Umbilical cord (tissue), 1 donor: ENCODE measurements at regions not wholly inside any gene's neighbourhood (a gene's known extent, or its start where the extent isn't known, plus 50 kb on each side); places are given as distances from the start of the nearest gene placed in this dataset.

Source experiments
- DNase-seq: peaks from one replicate; pipeline ENCODE4 v3.0.0-alpha.2; 2015; ENCODE audit warnings: low spot score

DNA sequence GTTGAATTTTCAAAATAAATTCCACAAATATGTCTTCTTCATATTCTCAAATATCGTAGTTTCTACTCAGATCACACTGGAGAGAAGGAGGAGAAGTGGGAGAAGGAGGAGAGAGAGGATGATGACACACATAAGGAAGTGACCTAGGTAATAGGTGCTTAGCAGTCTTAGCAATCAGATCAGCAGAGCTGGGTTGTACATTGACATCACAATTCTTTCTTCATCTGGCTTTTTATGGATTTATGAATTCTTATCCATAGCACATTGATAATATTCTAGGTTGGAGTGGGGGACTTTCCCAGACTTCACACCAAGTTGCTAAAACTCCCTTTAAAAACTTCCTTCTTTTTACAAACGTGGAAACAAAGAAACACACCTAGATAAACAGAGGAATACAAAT lies 86.9 kb downstream of the FGF9 start:
- DNase-seq, result no peak

- DNase-seq, result no peak
These were observed 87.6 kb downstream of the FGF9 start for GRCh38 chr13:21758441-21758840.

- DNase-seq, result no peak
These were observed 88.6 kb downstream of the FGF9 start for GRCh38 chr13:21759463-21759862.

DNA sequence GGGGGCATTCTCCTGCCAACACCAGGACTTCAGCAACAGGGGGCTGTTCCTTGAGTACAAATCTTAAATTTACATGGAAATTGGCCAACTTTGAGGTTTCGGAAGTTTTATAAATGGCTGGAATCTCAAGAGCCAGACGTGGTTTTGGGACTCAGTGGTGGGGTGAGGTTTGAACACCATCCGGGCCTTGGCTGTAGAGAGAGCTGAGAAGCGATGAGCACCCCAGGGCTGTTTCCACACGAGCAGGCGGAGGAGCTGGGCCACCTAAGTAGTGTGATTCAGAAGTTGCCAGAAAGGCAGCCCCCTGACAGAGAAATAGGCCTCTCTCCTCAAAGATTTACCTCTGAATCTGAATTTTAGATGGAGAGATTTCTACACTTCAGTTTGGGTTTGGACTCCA lies 89.0 kb downstream of the FGF9 start:
- no peak for DNase-seq

DNA sequence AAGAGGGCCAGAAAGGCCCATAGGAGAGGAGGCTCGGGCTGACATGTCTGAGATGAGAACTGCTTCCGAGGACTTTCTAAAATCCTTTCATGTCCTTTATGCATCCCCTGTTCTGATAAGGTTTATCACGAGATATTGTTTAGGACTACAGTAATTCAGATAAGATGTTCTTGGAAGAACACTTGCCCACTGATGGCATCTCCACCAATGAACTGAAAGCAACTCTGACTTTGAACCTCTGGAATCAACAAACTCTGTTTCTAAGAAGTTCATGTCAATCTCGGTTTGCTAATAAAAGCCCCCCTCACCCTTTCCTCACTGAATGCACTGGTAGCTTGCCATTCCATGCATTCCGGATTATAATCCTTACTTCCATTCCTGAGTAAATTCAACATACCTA lies 90.9 kb downstream of the FGF9 start:
- no peak for DNase-seq

GRCh38 chr13:21762512-21762911 lies 91.6 kb downstream of the FGF9 start:
- DNase-seq, result no peak

- no peak for DNase-seq
These were observed 96.2 kb downstream of the FGF9 start for GRCh38 chr13:21767032-21767431.

GRCh38 chr13:21771075-21771474 lies 100.2 kb downstream of the FGF9 start:
- DNase-seq, result no peak

GRCh38 chr13:21777166-21777565 lies 106.3 kb downstream of the FGF9 start:
- peak; percentile 27 for DNase-seq

DNA sequence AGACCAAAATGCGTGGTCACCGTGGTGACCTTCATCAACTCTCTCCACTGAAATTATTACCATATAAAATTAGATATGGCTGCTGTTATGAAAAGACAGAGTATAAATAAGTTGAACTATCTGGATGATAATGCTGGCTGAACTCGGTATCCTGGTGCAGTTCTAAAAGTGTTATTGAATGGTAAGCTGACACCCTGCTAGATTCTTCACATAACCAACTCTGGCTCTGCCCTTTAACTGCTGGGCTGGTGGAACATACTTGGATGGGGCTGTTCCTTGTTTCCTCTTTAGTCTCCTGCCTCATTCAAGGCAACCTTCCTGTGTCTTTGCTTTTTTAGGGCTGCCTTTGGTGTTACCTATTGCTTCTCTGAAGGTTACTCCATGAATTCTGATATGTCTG lies 106.9 kb downstream of the FGF9 start:
- DNase-seq, result no peak

DNA sequence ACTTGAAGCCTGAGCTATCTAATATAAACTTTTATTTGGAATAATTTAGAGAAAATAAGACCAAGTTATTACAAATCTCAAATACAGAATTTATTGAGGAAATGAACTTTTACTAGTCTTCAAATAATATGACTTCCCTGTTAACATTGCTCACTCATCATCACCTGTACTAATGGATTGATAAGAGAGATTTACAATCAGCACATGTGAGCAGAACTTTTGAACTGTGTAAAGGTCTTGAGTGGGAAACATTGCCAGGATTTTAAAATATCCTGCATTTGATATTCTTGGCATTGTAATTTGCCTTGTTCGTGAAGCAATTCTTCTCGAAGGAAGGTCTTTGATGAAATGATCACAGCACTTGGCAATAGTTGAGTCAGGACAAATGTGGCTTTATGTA lies 111.9 kb downstream of the FGF9 start:
- DNase-seq, result no peak

DNA sequence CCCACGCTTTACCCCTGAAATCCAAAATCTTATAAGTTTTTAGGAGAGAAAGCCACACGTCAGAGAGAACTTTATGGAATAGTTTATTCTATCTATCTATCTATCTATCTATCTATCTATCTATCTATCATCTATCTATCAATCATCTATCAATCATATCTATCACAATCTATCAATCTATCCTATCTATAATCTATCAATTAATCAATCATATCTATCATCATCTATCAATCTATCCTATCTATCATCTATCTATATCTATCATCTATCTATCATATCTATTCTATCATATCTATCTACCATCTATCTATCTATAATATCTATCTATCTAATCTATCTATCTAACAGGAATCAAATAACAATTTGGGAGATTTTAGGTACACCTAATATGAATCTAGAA lies 115.1 kb downstream of the FGF9 start:
- no peak for DNase-seq

DNA sequence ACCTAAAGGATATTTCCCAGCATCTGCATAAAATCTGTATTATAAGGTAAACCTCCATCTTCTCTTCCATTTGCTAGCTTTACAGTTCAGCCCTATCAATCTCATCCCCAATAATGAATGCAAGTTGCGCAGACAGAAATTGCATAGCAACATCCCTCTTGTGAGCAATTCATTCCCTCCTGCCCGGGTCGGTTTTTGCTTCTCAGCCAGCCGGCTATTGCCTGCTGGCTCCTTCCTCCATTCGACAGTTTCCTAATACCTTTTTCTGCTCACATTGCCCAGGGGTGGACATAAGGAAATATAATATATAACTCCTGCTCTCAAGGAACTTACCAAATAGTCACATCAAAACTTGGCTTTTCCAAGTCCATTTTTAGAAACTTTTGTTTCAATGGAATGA lies 125.2 kb downstream of the FGF9 start:
- no peak for DNase-seq

DNA sequence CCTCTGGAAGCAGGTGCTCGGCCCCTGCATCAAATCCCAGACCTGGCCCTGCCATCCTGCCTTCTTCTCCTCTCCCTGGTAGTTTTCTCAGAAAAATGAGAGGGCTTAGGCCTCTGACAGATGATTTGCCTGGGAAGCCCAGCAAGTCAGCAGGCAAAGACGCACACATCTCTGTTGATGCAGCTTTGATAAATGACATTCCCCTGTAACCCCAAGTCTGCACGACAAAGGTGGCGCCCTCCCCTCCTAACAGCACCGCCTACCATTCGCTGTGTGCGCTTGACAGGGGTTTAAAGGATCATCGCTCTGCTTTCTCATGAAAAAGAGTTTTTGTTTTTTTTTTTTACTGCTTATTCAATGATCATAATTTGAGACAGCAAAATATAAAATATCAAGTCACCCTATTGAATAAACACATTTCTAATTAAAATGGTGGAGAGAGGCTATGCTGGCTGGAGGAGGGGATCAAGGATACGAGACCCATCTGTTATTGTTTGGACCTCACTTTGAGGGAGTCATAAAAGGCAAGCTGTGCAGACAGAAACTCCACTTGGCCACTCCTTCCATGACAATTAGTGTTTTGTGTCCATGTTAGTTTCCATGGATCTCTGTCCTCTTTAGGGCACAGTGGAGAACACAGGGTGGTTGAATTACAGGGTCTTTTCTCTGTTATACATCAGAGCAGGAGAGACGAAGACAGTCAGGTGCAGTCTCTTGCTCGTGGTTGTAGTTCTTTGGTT lies 126.1 kb downstream of the FGF9 start:
- DNase-seq, result no peak

DNA sequence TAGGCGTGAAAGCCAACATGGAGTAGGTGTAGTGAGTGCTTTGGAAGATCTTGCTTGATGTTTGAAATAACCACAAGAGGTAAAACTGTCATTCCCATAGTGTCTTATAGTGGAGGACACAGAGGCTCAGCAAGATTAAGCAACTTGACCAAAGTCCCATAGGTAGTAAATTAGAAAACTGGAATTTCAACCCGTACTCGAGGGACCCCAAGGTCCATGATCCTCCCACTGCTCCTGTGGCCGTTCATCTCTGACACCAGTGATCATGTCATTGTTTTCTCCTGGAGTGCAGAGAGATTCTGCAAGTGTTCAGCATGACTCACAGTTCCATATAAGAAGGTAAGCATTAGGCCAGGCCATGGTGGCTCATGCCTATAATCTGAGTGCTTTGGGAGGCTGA lies 126.9 kb downstream of the FGF9 start:
- DNase-seq, result no peak

DNA sequence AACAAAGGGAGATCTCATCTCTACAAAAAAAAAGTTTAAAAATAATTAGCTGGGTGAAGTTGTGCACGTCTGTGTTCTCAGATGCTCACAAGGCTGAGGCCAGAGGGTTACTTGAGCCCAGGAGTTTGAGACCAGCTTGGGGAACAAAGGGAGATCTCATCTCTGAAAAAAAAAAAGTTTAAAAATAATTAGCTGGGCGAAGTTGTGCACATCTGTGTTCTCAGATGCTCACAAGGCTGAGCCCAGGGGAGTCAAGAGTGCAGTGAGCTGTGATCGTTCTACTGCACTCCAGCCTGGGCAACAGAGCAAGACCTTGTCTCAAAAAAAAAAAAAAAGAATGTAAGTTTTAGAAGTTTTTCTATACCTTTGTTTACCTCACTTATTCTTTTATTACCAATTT lies 127.3 kb downstream of the FGF9 start:
- no peak for DNase-seq

GRCh38 chr13:21799671-21800070 lies 128.8 kb downstream of the FGF9 start:
- DNase-seq, result no peak

DNA sequence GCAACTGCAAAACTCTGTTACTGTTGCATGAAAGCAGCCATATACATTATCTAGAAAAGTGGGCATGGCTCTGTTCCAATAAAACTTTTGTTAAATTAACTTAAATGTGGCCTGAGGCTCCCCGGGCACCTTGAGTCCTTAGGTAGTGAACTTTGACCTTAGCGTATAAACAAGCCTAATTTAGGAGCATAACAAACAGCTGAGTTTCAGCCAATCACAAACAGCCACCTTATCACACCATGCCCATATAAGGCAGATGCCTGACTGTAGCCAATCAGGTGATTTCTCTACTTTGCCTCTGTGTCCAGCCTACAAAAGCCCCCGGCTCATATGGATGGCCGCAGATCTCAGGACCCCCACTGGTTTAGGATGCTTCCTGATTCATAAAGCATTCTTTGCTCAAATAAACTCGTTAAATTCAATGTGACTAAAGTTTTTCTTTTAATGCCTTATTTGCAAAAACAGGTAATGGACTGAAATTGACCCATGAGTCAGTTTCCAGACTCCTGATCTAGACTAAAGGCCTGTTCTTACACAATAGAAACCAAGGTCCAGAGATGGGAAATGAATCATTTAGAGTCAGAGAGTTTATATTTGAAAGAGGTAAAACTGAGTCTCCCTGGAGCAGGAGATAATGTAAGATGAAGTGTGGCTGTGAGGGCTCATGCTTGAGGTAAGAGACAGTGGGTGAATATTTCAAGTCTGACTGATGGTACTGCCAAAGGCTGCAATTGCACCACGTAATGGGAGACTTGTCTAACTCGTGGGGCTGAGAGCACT lies 130.2 kb downstream of the FGF9 start:
- DNase-seq, result no peak

DNA sequence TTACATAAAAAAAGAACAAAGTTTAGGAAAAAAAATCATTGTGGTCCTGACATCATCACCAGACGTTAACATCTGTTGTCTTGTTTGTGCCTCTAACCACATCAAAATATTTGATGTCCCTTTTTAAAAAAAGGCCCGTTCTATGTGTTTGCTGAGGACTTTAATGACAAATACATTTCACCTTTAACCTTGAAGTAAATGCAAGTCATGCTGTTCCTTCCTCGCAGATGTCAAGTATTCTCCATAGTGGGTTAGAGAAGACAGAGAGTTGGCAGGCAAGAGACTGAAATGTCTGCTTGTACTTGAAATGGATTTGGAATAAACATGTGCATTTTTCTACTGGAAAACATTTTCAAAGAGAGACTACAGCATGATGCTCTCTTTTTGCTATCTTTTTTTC lies 134.9 kb downstream of the FGF9 start:
- no peak for DNase-seq

GRCh38 chr13:21812192-21812626 lies 141.3 kb downstream of the FGF9 start:
- no peak for DNase-seq

GRCh38 chr13:21813110-21813509 lies 142.2 kb downstream of the FGF9 start:
- no peak for DNase-seq

DNA sequence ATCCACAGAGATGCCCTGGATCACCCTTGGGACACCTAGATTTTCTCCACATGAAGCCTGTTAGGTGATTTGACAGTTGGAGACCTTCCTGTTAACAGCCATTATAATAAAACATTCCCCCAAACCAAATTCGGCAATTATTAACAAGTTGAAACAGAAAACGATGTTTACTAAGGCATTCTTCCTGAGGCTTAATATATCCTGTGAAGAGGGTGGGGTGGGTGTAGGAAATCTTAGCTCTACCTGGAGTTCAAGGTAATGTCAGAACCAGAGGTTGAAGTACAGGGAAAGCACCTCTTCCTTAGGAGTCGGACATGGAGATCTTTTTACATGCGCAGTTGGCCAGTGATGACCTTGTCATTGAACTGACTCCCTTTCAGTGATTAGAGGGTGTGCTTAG lies 143.0 kb downstream of the FGF9 start:
- no peak for DNase-seq

DNA sequence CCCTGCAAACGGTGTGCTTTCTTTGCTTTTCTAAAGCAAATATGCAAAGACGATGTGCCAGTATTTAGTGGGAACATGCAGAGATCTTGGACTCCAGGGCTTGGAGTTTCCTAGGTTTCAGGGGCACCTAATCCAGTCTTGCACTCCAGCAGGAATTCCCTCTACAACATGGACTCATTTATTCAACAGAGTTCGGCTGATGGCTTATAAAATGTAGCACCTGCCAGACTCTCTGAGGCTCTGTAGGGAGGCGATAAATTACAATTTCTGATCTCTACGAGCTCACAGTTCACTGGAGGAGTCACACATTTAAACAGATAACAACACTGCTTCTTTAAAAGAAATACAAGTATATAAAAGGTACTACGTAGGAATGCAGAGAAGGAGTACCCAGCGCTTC lies 143.7 kb downstream of the FGF9 start:
- no peak for DNase-seq
